Immature natural killer cell (primary cell): ENCODE measurements at regions not wholly inside any gene's neighbourhood (a gene's known extent, or its start where the extent isn't known, plus 50 kb on each side); places are given as distances from the start of the nearest gene placed in this dataset.

Experiments
- DNase-seq, 3 donors: peaks; one replicate each; pipeline ENCODE4 v3.0.0; 2022; ENCODE audit warnings: mixed read lengths in 1 of 3
- H3K27ac Mint-ChIP-seq, 6 donors: one replicate each; pipeline ENCODE4 v1.8.0; 2020; ENCODE audit warnings: mixed read lengths in 6 of 6, mild to moderate bottlenecking in 5 of 6, inconsistent platforms in 4 of 6, moderate library complexity in 3 of 6
- H3K27me3 Mint-ChIP-seq, 3 donors: one replicate each; pipeline ENCODE4 v1.8.0; 2020 to 2021; ENCODE audit warnings: low read depth in 3 of 3, mild to moderate bottlenecking in 3 of 3, mixed read lengths in 3 of 3, moderate library complexity in 3 of 3, inconsistent platforms in 1 of 3
- H3K36me3 Mint-ChIP-seq, 3 donors: one replicate each; pipeline ENCODE4 v1.8.0; 2020; ENCODE audit warnings: mixed read lengths in 3 of 3, inconsistent platforms in 2 of 3, mild to moderate bottlenecking in 2 of 3
- H3K4me1 Mint-ChIP-seq, 2 donors: one replicate each; pipeline ENCODE4 v1.8.0; 2020; ENCODE audit warnings: inconsistent platforms in 2 of 2, mild to moderate bottlenecking in 2 of 2, mixed read lengths in 2 of 2, moderate library complexity in 1 of 2
- H3K4me3 Mint-ChIP-seq, 5 donors: one replicate each; pipeline ENCODE4 v1.8.0; 2020; ENCODE audit warnings: mild to moderate bottlenecking in 5 of 5, mixed read lengths in 5 of 5, inconsistent platforms in 3 of 5, moderate library complexity in 3 of 5
- H3K9me3 Mint-ChIP-seq, 6 donors: one replicate each; pipeline ENCODE4 v1.8.0; 2020; ENCODE audit warnings: mild to moderate bottlenecking in 6 of 6, mixed read lengths in 6 of 6, inconsistent platforms in 4 of 6, moderate library complexity in 3 of 6

DNA sequence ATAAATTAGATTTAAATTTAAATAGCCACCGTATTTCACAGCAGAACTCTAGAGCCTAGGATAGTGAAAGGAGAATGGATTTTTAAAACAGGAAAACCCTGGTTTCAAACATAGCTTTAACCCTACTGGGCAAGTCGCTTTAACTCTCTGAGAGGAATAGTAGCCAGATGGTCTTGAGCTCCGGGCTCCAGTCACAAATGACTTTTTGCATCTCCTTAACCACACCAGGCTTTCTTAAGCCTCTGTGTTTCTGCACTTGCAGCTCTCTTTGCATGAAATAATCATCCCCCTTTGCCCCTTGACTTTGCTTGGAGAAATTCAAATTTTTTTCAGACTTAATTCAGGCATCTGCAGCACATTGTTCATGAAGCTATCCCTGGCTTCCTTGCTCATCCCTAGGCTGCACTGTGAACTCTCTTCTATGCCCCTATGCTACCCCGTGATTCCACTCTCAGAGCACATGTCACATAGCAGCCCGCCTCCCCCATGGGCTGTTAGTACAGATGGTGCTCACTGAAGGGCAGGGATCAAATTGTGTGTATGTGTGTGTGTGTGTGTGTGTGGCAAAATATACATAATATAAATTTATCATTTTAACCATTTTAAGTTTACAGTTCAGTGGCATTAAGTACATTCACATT lies 68.8 kb upstream of the DAB1 start:
- Mint-ChIP-seq H3K9me3 (peaks cover 0 to 4% (median 0%) of the 10 kb centered on the region in 6 donors), H3K4me3 (no peak overlapping the region), H3K27me3 (peaks cover 0 to 1% (median 1%) of the 10 kb centered on the region in 3 donors), H3K4me1 (no peaks in the 10 kb centered on the region), H3K36me3 (no peaks in the 10 kb centered on the region), H3K27ac (no peak overlapping the region)
- no peak for DNase-seq

DNA sequence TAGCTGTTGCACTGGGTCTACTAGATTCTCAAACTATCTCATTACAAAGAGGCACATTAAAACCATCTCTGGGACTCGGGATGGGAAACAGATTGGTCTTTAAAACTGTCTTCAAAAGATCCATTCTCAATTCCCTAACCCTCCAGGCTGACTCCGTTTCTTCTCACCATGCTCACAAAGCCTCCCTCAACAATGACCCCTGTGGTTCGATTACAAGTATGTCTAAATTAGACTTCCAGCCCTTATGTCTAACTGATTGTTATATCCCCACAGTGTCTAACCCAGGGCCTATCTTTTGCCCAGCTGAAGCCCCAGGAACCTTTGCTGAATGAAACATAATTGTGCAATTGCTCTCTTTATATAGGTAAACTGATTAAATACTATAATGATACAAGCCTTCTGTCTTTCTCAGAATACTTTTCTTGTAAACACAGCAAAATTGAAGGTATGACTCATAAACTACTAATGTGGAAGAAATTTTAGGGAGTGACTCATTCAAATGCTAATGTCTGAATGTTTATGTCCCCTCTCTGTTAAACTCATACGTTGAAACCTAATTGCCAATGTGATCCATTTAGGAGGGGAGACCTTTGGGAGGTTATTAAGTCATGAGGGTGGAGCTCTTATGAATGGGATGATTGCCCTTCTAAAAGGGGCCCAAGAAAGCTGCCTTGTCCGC lies 65.6 kb upstream of the DAB1 start:
- Mint-ChIP-seq H3K27ac (no peak overlapping the region), H3K36me3 (no peaks in the 10 kb centered on the region), H3K9me3 (peaks cover 0 to 4% (median 0%) of the 10 kb centered on the region in 6 donors), H3K27me3 (peaks cover 0 to 2% (median 1%) of the 10 kb centered on the region in 3 donors), H3K4me1 (no peaks in the 10 kb centered on the region), H3K4me3 (no peak overlapping the region)
- no peak for DNase-seq

DNA sequence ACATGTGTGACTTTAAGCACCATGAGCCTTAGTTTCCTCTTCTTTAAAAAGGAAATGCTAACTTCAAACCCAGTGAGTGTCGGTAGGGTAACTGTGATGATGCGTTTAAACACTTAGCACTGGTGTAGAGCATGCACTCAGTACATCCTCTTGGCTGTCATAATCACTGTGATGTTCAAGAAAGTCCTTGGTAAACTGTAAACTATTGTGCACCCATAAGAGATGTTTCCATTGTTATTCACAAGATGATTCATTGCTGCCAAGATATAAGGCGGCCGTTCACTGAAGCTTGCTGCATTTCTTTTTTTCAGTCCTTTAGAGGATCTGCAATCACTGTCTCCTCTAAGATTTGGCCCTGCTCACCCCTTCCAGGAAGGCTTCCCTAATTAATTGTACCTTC lies 61.8 kb upstream of the DAB1 start:
- no peak overlapping the region for H3K4me3 Mint-ChIP-seq

DNA sequence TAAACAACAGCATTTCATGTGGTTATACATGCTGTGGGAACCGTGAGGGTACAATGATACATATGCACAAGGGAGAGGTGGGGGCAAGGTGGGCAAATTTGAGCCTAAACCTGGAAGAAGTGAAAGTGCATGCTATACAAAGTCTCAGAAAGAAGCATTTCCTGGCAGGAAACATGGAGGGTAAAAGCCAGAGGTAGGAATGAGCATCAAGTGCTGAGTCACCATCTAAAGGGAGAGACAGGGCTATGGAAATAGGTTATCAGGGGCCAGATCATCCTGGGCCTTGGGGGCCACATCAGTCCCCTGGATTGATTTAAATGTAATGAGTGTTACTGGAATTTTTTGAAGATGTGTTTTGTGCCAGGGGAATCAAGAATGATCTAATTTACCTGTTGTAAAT lies 60.1 kb upstream of the DAB1 start:
- no peak overlapping the region for H3K4me3 Mint-ChIP-seq
- H3K36me3 Mint-ChIP-seq = no peaks in the 10 kb centered on the region

More for the DNA sequence above, 61.8 kb upstream of the DAB1 start:
- Mint-ChIP-seq H3K36me3 (no peaks in the 10 kb centered on the region), H3K27me3 (peaks cover 0 to 6% (median 1%) of the 10 kb centered on the region in 3 donors), H3K9me3 (peaks cover 0 to 2% (median 0%) of the 10 kb centered on the region in 6 donors), H3K4me1 (no peaks in the 10 kb centered on the region), H3K27ac (no peak overlapping the region)
- no peak for DNase-seq

DNA sequence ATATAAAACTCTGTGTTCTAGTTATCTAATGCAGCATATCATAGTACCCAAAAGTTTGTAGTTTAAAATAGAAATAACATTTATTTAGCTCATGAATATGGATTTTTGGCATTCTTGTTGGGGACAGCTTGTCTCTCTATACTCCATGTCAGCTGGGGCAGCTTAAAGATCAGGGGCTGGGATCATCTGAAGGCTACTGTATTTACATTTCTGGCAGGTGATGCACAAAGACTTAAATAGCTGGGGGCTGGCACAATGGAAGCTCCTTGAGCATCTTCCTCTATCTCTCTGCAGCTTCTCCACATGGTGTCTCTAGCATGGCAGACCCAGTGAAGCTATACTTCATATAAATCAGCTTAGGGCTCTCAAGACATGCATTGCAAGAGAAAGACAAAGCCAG lies 55.6 kb upstream of the DAB1 start:
- Mint-ChIP-seq H3K4me3 (no peak overlapping the region), H3K4me1 (no peaks in the 10 kb centered on the region), H3K27ac (no peak overlapping the region), H3K27me3 (peaks cover 0 to 5% (median 0%) of the 10 kb centered on the region in 3 donors), H3K36me3 (no peaks in the 10 kb centered on the region), H3K9me3 (no peaks in the 10 kb centered on the region)
- no peak for DNase-seq

More for the DNA sequence above, 60.1 kb upstream of the DAB1 start:
- no peaks in the 10 kb centered on the region for H3K4me1 Mint-ChIP-seq
- no peak overlapping the region for H3K27ac Mint-ChIP-seq
- DNase-seq = no peak
- H3K27me3 Mint-ChIP-seq = peaks cover 0 to 6% (median 1%) of the 10 kb centered on the region in 3 donors
- H3K9me3 Mint-ChIP-seq = no peaks in the 10 kb centered on the region

DNA sequence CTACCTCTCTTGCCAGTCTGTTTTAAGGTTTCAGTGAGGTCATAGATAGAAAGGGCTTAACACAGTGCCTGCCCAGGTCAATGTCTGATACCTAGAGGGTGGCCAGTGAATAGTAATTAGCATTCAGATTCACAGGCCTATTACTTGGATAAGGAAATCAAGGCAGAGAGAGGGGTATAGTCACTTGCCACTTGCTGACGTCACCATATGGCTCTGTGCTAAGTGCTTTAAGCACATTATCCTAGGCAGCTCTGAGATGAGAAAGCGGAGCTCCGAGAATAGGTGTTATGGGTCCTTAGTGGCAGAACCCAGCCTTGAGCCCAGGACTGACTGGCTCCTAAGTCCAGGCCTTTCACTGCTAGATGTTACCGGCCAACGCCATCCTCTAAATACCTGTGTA lies 51.5 kb upstream of the DAB1 start:
- Mint-ChIP-seq H3K9me3 (peaks cover 0 to 3% (median 0%) of the 10 kb centered on the region in 6 donors), H3K27ac (no peak overlapping the region), H3K27me3 (peaks cover 0 to 2% (median 0%) of the 10 kb centered on the region in 3 donors), H3K4me3 (no peak overlapping the region), H3K36me3 (no peaks in the 10 kb centered on the region), H3K4me1 (no peaks in the 10 kb centered on the region)
- DNase-seq = no peak

DNA sequence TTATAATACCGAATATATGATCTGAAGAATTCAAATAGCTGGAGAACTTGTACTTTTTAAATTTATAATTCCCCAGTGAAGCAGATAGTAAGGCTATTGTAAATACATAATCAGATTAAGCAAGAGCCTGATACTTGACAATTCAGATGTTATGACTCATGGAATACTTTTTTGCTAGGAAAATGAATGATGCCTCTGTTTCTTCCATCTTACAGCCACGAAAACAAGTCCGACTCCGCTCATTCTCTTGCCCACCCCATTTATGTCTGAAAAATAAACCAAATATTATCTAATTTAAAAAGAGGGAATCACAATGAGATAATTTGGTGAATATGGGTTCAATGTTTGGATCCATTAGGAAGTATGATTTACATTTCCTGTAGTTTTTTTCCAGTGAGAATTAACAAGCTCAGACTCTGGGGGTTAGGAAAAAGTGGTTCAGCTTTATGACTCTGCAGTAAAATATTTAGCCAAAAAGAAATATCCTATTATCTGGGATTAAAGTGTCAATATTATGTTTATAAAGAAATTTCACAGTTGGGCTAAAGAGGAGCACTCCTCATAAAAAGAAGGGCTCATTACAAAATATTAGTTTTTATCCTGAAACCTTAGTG lies 50.4 kb upstream of the DAB1 start:
- peaks cover 0 to 2% (median 0%) of the 10 kb centered on the region in 3 donors for H3K27me3 Mint-ChIP-seq
- no peaks in the 10 kb centered on the region for H3K36me3 Mint-ChIP-seq
- H3K27ac Mint-ChIP-seq = no peak overlapping the region
- peaks cover 0 to 3% (median 0%) of the 10 kb centered on the region in 6 donors for H3K9me3 Mint-ChIP-seq
- no peaks in the 10 kb centered on the region for H3K4me1 Mint-ChIP-seq
- H3K4me3 Mint-ChIP-seq = no peak overlapping the region
- no peak for DNase-seq
